Jurkat, Clone E6-1 (cell line): ENCODE measurements at regions not wholly inside any gene's neighbourhood (a gene's known extent, or its start where the extent isn't known, plus 50 kb on each side); places are given as distances from the start of the nearest gene placed in this dataset.

ENCODE experiments used
- DNase-seq: peaks from one replicate; pipeline ENCODE4 v3.0.0-alpha.2; 2011; ENCODE audit warnings: low read depth, low spot score
- H3K4me3 ChIP-seq: 2 replicates; pipeline ENCODE4 v1.5.1; 2011; ENCODE audit warnings: mild to moderate bottlenecking, low read length, control low read depth, moderate library complexity

GRCh38 chr10:130559547-130559880 is 423.3 kb downstream of the GLRX3 start:
- DNase-seq, result no peak
- no peak overlapping the region for H3K4me3 ChIP-seq

- DNase-seq, result no peak
- H3K4me3 ChIP-seq, result no peak overlapping the region
Measured at GRCh38 chr10:130560116-130560515, 423.9 kb downstream of the GLRX3 start.

DNA sequence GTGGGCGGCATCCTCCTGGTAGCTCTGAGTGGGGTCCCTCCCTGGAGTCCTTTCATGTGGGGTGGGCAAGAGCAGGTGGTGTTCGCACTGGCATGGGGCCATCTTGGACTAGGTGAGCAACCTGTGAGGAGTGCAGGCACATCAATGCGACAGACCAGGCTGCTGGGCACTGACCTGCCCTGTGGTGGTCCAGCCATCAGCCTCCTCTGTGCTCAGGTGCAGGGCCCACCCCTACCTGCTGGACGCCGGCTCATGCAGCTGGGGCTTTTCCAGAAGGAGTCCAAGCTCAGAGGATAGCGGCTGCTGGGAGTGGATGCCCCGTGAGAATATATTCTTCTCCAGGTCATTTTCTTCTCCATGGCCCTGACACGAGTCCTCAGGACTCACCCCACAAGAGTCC is 424.4 kb downstream of the GLRX3 start:
- no peak overlapping the region for H3K4me3 ChIP-seq
- DNase-seq, result no peak

- no peak overlapping the region for H3K4me3 ChIP-seq
- no peak for DNase-seq
Measured at GRCh38 chr10:130561681-130562080, 425.5 kb downstream of the GLRX3 start.

DNA sequence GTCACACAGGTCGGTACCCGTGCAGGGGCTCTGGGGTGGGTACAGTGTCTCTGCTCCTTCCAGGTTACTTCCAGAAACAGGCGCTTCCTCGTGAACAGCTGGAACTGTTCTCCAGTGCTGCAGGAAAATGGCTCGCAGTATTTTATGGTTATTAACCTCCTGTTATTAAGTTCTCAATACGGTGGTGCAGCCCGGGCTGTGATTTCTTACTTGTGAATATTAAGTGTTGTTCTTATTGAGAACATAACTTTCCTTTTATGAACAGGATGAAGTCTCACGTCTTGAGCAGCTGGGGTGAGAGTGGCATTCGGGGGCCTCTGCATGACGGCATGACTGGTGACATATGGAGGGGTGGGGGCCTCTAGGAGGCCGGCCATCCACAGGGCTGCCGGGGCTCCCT is 430.8 kb downstream of the GLRX3 start:
- no peak for DNase-seq

DNA sequence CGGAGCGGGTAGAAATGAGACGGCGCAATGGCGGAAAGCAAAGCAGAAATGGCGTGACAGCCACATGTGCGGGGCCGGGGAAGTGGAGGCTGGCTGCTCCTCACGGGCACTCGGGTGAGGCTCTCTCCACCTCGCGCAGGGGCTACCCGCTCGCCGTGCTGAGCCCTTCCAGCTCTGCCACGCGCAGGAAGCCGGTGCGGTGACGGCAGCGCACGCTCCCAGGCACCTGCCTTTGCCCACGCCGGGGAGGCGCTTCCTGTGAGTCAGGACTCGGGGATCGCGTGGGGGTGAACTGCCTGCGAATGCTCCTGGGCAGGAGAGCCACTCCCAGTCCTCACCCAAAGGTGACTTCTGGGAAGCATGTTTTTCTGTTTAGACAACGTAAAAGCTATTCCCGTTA is 431.2 kb downstream of the GLRX3 start:
- DNase-seq, result no peak

More for the DNA sequence above, 430.8 kb downstream of the GLRX3 start:
- H3K4me3 ChIP-seq, result no peak overlapping the region

DNA sequence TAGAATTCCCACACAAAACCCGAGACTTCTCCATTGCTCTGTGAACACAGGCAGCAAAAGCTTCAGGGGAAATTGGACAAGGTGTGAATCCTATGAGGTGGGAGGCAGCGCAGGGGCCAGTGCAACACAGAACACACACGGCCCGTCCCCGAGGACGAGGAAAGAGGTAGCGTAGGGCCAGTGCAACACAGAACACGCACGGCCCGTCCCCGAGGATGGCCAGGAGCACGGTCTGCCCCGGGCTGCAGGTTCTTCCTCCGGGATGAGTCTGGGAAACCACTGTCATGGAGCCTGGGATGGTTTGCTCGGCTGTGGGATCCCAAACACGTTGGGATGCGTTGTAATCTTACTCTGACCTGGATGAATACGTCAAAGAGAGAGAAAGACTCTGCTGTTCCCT is 432.1 kb downstream of the GLRX3 start:
- no peak for DNase-seq
- no peak overlapping the region for H3K4me3 ChIP-seq

More for the DNA sequence above, 431.2 kb downstream of the GLRX3 start:
- no peak overlapping the region for H3K4me3 ChIP-seq

DNA sequence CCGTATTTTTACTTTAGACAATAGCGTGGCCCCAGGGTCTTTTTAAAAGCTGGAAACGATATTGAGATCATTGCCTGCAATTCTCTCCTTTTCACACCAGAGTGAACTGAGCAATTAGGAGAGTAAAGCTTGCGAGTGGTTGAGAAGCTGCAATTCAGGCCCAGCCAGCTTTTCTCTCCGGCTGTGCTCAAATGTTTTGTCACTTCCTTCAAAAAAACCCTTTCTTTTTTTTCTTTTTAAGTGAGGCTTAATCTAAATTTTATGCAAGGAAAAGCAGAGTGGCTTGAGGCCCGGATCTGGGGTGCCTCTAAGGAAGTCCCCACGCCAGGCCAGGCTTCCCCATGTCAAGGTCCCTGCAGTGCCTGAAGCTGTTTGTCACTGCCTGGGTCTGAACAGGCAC is 433.9 kb downstream of the GLRX3 start:
- DNase-seq, result no peak
- no peak overlapping the region for H3K4me3 ChIP-seq

GRCh38 chr10:130571674-130572073 is 435.5 kb downstream of the GLRX3 start:
- no peak overlapping the region for H3K4me3 ChIP-seq
- no peak for DNase-seq

DNA sequence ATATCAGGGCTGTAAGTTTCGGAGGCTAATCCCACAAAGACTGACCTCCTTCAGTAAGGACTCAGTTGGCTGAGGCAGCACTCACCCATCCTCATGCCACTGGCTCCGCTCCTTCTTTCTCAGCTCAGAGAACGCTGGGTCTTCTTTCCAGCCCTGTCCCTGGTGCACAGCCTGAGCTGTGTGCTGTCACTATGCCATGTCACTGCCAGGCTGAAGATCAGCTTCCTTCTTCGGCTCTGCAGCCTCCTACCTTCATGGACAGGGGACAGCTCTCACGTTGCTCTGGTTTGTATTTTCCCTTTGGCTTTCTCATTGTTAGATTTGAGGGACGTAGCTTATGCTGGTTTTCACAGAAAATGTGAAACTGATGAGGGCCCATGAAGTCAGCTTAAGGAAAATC is 437.3 kb downstream of the GLRX3 start:
- no peak overlapping the region for H3K4me3 ChIP-seq
- no peak for DNase-seq

DNA sequence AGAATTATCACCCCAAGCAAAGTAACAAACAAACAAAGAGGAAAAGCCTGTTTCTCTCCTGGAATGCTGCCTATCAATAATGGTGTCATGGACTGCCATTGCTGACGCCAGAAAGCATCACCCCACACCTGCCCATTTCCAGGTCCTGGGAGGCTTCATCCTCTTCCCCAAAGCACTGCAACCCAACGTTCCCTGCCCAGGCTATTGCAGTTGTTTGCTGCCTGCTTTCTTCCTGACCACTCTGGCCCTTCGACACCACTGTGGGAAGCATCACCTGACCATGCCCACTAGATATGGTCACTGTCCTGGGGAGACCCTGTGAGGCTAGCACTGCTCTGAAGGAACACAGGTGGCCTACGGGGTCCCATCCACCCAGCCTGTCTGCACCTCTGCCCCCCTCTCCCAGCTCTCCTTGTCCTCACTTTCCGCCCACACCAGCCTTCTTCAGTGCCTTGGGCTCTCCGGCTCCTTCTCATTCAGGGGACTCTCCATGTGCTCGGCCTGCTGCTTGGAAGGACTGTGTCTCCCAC is 439.6 kb downstream of the GLRX3 start:
- no peak for DNase-seq

GRCh38 chr10:130576427-130576826 is 440.2 kb downstream of the GLRX3 start:
- DNase-seq, result no peak
- H3K4me3 ChIP-seq, result no peak overlapping the region

More for the DNA sequence above, 439.6 kb downstream of the GLRX3 start:
- no peak overlapping the region for H3K4me3 ChIP-seq

GRCh38 chr10:130577039-130577438 is 440.8 kb downstream of the GLRX3 start:
- H3K4me3 ChIP-seq, result no peak overlapping the region
- no peak for DNase-seq

DNA sequence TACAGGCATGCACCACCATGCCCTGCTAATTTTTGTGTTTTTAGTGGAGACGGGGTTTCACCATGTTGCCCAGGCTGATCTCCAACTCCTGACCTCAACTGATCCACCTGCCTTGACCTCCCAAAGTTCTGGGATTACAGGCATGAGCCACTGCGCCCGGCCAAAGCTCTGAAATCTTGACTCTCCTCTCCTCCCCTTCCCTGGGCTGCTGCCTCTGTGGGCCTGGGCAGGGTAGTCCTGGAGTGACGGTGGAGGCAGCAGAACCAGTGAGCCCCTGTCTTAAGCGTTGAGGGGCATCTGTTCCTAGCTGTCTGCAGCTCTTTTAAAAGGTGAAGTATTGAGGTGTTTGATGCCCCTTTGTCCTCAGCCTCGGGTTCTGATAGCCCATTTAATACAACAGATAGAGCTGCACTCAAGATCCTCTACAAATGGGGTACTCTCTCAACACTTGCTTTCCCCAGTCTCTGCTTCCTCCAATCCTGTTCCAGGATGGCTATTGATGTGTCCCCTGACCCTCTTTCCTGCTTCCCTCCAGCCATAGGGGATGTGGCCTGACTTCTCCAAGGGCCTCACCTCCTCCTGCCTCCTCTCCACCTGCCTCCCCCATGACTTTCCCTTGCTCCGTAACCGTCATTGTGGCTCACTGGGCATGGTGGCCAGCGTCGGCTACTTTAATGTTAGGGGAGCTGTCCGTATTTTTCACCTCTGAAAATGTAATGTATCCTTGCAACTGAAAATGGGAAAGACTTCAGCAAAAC is 442.5 kb downstream of the GLRX3 start:
- DNase-seq, result no peak
- H3K4me3 ChIP-seq, result no peak overlapping the region

DNA sequence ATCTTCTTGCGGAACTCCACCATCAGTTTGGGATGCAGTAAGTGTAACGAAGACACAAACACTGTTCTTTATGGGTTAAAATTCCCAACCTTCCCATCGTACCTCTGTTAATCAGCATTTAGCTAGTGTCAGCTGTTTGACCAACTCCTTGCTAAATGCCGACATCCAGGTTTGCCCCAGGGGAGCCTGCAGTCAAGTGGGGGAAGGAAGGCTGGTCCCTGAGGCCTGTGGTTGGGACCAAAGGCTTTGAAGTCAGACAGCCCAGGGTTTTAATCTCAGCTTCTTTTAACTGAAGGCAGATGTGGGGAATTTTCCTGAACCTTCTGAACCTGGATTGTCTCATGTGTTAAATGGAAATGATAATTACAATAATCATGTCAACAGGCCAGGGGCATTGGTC is 443.7 kb downstream of the GLRX3 start:
- no peak for DNase-seq
- H3K4me3 ChIP-seq, result no peak overlapping the region

DNA sequence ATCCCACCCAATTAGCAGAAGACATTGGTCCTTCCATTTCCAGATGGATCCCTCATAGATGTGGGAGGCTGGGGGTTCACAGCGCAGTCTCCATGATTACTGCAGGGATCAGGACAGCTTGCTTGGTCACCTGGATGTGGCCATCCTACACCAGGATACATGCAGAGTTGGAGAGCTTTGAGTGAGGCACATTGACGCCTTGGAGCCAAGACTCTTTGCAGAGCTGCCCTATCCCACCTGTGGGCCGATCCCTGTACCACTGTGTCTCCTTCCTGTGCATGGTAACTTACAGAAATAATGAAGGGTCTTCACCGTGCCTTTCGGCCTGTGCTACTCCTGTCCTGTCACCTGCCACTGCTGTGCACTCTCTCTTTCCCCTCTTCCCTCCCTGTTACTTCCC is 444.8 kb downstream of the GLRX3 start:
- DNase-seq, result no peak

DNA sequence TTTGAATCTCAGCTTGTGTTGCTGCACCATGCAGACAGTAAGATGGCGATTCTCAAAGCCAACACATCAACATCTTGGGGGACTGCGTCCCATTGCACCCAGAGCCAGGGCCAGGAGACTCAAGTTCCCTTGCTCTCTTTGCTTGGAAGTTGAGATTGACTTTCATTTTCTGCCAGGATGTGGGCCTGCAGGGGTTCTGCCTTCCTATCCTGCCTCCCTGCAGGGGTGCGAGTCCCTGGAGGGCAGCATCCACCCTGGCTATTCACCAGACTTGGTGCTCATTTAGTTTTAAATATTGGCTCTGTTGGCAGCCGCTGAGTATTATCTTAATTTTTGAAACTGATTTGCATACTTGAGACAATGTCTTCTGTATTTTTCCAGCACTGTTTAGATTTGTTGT is 451.5 kb downstream of the GLRX3 start:
- H3K4me3 ChIP-seq, result no peak overlapping the region
- no peak for DNase-seq

More for the DNA sequence above, 444.8 kb downstream of the GLRX3 start:
- H3K4me3 ChIP-seq, result no peak overlapping the region

DNA sequence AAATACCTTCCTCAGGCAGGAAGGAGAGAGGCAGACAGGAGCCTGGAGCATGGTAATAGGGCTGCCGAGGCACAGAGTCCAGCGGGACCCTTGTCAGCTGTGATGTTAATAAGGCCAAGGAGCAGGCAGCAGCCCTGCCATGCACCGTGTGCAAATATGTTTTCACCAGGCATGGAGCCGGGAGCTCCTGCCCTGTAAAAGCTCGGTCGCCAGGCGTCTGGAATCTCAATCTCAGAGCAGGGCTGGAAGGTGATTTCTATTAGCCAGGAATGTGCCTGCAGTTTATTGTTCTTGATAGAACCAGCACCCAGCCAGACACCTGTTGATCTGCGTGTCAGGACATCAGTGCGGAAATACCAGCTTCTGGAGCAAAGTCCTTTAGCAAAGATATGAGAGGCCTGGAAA is 469.8 kb downstream of the GLRX3 start:
- DNase-seq, result no peak
- H3K4me3 ChIP-seq, result no peak overlapping the region

DNA sequence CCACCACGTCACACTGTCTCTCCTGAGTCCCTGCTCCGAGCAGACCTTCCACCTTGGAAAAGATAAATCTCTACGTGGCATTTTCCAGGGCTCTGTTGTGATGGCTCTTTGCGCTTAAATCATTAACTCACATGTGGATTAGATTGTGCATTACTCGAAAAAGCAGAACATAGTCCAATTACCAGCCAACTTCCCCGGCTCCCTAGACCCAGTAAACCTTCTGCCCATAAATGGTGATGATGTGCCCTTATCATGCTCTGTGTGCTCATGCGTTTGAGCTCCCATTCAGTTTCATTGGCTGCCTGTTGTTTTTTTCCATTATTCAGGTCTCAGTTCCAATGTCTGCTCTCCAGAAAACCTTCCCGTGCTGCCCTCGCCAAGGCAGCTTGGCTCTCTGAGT is 471.2 kb downstream of the GLRX3 start:
- H3K4me3 ChIP-seq, result no peak overlapping the region
- DNase-seq, result no peak

GRCh38 chr10:130611239-130611638 is 475.0 kb downstream of the GLRX3 start:
- DNase-seq, result no peak
- no peak overlapping the region for H3K4me3 ChIP-seq

DNA sequence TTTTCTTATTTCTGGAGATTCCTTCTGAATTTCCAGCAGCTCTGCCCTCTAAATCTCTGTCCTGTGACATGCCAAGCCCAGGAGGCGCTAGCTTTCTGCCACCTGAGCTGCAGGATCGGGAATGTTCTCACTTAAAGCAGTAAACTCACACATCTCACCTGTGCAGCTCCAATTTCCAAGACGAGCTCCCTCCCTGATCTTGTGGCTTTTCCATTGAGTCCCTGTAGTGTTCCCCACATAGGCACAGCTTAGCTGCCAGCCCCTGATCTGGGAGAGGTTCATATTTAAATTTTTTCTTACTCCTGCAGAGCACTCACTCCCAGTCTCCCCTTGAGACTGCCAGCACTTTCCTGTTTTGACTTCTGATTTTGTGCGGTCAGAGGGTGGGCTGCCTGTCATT is 479.3 kb downstream of the GLRX3 start:
- DNase-seq, result no peak
- H3K4me3 ChIP-seq, result no peak overlapping the region
